Stimulated activated CD4-positive, alpha-beta T cell treated with anti-CD3 and anti-CD28 coated beads, Interleukin-15, amount 100 ng/mL, for 48 hours (primary cell): ENCODE measurements at regions not wholly inside any gene's neighbourhood (a gene's known extent, or its start where the extent isn't known, plus 50 kb on each side); places are given as distances from the start of the nearest gene placed in this dataset.

ENCODE experiments used
- DNase-seq, 2 donors: peaks; one replicate each; pipeline ENCODE4 v3.0.0-alpha.2; 2020; ENCODE audit warnings: low read depth in 2 of 2

GRCh38 chr2:180145163-180145562, 138.1 kb upstream of the CWC22 start:
- no peak for DNase-seq

GRCh38 chr2:180144338-180144813, 137.3 kb upstream of the CWC22 start:
- no peak for DNase-seq

GRCh38 chr2:180143633-180144337, 136.7 kb upstream of the CWC22 start:
- no peak for DNase-seq

DNA sequence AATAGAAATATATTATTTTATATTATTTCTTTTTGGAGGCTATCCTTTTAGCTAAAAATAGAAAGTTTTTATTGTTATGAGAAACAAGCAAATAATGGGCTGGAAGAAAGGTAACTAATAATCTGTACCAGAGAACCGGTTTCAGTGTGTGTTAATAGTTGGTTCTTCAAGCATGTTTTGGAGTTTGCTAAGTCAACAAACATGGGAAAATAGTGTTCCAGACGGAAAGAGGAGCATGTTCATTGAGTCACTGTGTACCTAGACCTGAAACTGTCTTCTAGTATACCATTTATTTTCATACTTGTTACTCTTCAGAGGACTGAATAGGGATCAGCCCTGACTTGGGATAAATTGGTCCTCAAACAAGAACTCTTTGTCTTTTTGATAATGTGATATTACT, 134.5 kb upstream of the CWC22 start:
- no peak for DNase-seq

DNA sequence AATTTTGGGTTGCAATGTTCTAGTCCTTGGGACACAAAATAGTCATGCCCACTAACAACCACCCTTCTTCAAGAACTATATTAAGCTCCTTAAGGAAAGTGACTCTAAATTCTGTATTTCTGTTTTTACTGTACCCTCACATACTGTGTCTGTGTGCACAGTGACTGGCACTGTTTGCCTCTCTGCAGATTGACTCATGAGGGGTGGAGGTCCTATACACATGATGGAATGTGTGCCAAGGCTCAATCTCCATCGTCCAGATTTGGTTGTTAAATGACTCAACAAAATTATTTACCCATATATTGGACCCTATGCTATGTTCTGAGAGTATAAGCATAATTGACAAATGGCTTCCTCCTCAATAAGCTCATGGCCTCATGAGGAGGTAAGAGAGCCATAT, 126.6 kb upstream of the CWC22 start:
- DNase-seq, result no peak

- DNase-seq, result no peak
These were observed 123.3 kb upstream of the CWC22 start for GRCh38 chr2:180130403-180130802.

- no peak for DNase-seq
These were observed 121.8 kb upstream of the CWC22 start for GRCh38 chr2:180128861-180129260.

GRCh38 chr2:180125245-180125962, 118.3 kb upstream of the CWC22 start:
- DNase-seq, result peak; percentile 13 to 25

DNA sequence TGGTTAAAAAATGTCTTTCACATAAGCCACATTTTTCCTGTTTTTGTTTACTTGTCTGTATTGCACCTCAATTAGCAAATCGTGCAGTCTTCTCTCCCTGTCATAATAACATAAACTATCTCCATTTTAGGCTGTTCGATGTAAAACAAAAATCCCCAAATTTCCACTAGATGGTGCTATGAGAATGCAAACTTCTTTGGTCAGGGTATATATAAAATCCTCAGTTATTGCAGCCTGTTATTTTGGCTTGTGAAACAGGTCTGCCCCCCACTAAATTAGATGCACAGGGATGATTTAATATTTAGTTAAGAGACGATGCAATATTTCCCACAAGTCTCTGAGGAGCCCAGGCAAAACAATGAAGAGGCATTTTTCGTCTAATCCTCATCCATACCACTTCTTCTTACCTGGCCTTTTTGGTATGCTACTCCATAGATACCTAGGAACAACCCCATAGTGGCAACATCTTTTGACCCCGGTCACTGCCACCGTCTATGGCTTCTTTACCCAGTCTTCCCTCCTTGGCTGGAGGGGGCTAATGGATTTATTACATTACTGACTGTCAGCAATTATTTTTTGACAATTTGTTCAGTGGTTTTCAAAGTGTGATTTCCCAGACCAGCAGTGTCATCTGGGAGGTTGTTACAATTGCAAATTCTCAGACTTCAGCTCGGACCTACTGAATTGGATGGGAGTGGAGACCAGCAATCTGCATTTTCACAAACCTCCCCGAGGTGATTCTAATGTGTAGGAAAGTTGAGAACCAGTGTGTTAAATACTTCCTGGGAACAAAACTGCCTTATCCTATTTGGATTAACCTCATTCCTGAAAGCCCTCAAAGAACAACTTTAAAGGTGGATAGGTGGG, 117.4 kb upstream of the CWC22 start:
- DNase-seq, result no peak

DNA sequence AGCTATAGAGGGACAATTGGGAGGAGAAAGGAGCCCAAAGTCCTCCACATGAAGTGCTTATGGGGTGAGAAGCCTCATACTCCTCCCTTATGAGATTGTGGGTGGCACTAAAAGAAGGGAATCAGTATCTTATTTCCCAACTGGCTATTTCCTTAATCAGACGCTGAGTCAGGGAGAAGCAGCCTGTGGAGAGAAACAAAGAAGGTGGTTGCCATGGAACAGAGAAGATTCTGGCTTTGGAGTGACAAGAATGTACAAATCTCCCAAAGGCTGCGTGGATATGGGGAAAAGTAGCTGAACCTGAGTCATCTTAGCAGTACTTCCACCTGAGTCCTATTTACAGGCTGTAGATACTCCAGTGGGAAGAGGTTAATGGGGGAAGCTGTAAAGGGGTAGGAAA, 115.8 kb upstream of the CWC22 start:
- no peak for DNase-seq

GRCh38 chr2:180115675-180116074, 108.6 kb upstream of the CWC22 start:
- no peak for DNase-seq

DNA sequence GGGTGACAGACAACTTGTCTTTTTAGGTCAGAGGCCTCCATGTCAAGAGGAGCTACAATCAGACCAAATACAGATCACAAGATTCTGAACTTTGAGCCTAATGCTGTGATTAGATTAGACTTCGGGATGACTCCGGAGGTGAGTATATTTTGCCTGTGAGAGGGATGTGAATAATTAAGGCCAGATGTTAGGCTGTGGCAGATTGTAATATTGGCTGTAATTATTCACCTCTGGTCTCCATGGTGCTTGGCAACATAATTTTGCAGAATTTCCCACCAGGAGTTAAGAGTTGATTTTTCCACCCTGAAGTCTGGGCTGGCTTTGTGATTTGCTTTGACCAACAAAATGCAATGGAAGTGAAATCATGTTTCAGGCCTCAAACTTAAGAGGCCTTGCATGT, 108.2 kb upstream of the CWC22 start:
- DNase-seq, result no peak

DNA sequence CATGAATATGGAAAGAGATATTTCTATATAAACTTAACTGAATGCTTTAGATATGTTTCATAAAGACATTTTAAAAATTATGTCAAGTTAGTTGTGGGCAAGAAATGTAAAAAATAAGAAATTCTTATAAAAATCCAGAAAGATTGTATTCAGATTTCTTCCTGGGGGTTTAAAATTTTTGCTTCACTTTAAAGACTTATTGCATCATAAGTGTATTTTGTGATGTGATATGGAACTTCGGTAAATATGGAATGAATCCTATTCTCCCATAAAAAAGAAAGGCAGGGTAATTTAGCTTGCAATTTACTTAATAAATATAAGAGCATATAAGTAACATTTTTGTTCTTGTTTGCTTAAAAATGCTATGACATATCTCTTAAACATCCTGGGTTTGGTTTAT, 104.8 kb upstream of the CWC22 start:
- no peak for DNase-seq

GRCh38 chr2:180110469-180110868, 103.4 kb upstream of the CWC22 start:
- DNase-seq, result no peak

DNA sequence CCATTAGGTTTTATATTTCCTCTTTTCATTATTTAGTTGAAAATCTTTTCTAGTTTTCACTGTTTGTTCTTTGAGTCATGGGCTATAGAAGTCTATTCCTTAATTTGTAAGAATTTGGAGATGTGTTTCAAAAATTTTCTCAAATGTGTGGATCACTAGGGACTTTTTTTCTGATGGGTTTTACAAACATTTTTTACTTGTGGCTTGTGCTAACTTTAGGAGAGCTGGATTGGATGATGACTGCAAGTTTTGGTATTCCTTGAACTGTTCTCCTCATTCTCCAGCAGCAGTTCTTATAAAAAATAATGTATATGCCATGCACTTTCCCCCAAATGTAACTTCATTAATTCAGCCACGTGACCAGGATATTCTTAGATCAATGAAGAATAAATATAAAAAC, 94.7 kb upstream of the CWC22 start:
- DNase-seq, result no peak

DNA sequence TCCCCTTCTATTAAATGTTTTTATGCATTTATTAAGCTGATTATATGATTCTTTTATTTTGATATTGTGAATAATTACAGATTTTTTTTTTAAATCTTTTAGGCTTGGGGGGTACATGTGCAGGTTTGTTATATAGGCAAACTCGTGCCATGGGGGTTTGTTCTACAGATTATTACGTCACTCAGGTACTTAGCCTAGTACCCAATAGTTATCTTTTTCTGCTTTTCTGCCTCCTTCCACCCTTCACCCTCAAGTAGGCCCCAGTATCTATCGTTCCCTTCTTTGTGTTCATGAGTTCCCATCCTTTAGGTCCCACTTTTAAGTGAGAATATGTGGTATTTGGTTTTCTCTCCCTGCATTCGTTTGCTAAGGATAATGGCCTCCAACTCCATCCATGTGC, 92.2 kb upstream of the CWC22 start:
- DNase-seq, result no peak

GRCh38 chr2:180085144-180085543, 78.0 kb upstream of the CWC22 start:
- no peak for DNase-seq

GRCh38 chr2:180077295-180077906, 70.3 kb upstream of the CWC22 start:
- no peak for DNase-seq

DNA sequence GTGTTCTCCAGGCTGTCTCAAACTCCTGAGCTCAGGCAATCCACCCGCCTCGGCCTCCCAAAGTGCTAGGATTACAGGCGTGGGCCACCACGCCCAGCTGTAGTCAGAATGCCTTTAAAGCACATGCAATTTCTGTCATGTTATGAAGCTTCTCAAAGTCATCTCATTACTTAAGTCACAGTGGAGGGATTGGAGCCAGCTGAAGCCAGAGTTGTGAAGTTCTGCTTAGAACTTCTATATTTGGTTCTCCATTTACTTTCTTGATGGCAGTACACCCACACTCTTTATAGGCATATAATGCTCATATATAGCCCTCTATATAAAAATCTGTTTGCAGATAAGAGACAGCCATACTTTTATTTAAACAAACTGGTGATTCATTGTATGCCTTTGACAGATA, 68.8 kb upstream of the CWC22 start:
- DNase-seq, result no peak

- DNase-seq, result no peak
These were observed 64.7 kb upstream of the CWC22 start for GRCh38 chr2:180071797-180072196.

GRCh38 chr2:180063494-180064092, 56.5 kb upstream of the CWC22 start:
- no peak for DNase-seq

DNA sequence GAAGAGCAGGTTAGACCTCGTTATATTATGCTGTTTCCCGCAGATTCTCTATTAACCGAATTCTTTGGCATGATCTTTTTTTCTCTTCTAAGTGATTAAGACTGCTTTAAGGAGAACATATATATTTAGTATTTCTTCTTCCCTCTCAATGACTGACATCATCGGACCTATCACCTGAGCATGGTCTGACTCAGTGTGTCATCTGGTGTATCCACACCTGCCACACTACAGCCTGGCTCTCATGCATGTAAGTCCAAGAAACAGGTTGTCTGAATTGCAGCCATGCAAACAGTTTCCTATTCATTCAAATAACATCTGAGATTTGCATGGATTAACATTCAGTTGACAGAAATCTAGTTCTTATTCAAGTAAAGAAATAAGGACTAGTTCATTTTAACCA, 55.1 kb upstream of the CWC22 start:
- no peak for DNase-seq
